ENCODE measurements at regions not wholly inside any gene's neighbourhood (a gene's known extent, or its start where the extent isn't known, plus 50 kb on each side); places are given as distances from the start of the nearest gene placed in this dataset.

DNA sequence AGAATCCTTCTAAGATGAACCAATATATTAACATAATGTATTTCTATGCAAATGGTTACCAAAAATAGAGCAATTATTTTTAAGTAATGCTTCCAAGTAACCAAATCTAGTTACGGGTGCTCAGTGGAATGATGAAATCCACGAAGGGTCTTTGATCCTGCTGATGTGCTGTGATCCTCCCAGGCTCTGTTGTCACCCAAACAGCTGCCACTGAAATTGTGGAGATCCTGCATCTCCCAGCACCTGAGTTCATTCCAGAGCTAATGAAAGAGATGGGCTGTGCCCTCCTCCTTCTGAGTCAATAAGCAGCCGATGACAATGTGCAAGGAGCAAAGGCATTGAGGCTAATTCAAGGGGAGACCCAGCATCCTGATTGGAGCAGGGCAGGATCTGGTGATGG, 362.4 kb upstream of the SOX11 start:
- Mint-ChIP-seq H3K9me3 (ENCODE audit: unreplicated experiment) (no peaks in the 10 kb centered on the region), H3K4me3 (ENCODE audit: unreplicated experiment) (no peak overlapping the region), H3K36me3 (ENCODE audit: unreplicated experiment) (no peaks in the 10 kb centered on the region), H3K4me1 (ENCODE audit: low read depth, unreplicated experiment) (peaks cover 6% of the 10 kb centered on the region), H3K27ac (ENCODE audit: unreplicated experiment) (no peak overlapping the region), H3K27me3 (ENCODE audit: unreplicated experiment) (no peaks in the 10 kb centered on the region)
- DNase-seq: no peak
- TF ChIP-seq, protein P1, sequence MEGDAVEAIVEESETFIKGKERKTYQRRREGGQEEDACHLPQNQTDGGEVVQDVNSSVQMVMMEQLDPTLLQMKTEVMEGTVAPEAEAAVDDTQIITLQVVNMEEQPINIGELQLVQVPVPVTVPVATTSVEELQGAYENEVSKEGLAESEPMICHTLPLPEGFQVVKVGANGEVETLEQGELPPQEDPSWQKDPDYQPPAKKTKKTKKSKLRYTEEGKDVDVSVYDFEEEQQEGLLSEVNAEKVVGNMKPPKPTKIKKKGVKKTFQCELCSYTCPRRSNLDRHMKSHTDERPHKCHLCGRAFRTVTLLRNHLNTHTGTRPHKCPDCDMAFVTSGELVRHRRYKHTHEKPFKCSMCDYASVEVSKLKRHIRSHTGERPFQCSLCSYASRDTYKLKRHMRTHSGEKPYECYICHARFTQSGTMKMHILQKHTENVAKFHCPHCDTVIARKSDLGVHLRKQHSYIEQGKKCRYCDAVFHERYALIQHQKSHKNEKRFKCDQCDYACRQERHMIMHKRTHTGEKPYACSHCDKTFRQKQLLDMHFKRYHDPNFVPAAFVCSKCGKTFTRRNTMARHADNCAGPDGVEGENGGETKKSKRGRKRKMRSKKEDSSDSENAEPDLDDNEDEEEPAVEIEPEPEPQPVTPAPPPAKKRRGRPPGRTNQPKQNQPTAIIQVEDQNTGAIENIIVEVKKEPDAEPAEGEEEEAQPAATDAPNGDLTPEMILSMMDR (IDR thresholded peaks at IDR 0.05; ENCODE audit: partially characterized antibody, unreplicated experiment): no peak

DNA sequence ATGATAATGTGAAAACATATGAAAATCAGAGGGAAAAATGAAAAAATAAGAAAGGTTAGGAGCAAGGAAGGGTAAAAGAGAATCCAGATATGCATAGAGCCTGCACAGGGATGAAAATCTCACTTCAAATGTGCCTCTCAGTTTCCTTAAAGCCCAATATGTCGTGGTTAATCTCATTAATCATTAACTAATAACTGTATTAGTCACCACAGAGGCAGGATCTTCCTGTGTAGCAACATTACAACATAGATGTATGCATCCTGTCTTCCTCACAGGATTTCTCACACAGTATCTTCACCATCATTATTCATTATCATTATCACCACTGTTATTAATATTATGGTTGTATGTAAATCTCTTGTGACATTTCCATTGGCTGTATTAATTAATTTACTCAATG, 361.2 kb upstream of the SOX11 start:
- peaks cover 8% of the 10 kb centered on the region for H3K4me1 Mint-ChIP-seq (ENCODE audit: low read depth, unreplicated experiment)
- TF ChIP-seq, protein P1 (IDR thresholded peaks at IDR 0.05; ENCODE audit: partially characterized antibody, unreplicated experiment): no peak
- no peak overlapping the region for H3K4me3 Mint-ChIP-seq (ENCODE audit: unreplicated experiment)
- no peaks in the 10 kb centered on the region for H3K36me3 Mint-ChIP-seq (ENCODE audit: unreplicated experiment)
- H3K9me3 Mint-ChIP-seq (ENCODE audit: unreplicated experiment): no peaks in the 10 kb centered on the region
- H3K27ac Mint-ChIP-seq (ENCODE audit: unreplicated experiment): no peak overlapping the region
- no peaks in the 10 kb centered on the region for H3K27me3 Mint-ChIP-seq (ENCODE audit: unreplicated experiment)
- DNase-seq: no peak

DNA sequence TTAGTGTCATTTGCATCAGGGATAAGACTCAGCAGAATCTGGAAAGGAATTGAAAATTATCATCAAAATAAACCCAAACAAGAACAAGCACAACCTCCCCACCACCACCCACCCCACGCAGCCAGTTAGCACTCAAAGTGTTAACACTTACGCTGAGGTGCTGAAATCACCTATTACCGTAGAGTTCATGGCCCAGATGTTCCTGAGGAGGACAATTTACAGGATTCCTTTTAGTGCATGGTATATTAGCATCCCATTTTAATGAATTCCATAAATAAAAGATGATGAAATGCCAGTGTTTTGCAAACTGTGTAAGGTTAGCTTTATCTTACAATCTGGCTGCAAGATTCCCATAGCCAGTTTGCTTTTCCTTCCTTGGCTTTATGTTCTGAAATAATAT, 359.3 kb upstream of the SOX11 start:
- no peaks in the 10 kb centered on the region for H3K36me3 Mint-ChIP-seq (ENCODE audit: unreplicated experiment)

DNA sequence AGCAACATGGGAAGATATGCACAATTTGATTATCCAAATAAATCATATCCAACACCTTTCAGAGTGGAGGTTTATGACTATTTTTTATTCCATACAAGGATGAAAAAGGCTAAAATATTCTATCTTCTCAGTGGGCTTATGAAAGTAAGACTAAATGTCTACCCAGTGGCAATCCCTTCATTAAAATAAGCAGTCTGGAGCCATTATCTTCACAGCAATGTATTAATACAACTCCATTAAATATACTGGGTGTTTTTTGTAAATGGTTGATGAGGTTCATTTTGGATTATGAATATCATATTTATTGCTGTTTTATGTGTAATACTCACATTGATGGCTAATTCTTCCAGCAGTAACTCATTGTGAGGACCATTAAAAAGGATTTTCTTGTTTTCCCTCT, 352.7 kb upstream of the SOX11 start:
- TF ChIP-seq, protein P1 (IDR thresholded peaks at IDR 0.05; ENCODE audit: partially characterized antibody, unreplicated experiment): no peak
- no peaks in the 10 kb centered on the region for H3K36me3 Mint-ChIP-seq (ENCODE audit: unreplicated experiment)
- H3K4me1 Mint-ChIP-seq (ENCODE audit: low read depth, unreplicated experiment): peaks cover 2% of the 10 kb centered on the region
- no peaks in the 10 kb centered on the region for H3K27me3 Mint-ChIP-seq (ENCODE audit: unreplicated experiment)
- H3K4me3 Mint-ChIP-seq (ENCODE audit: unreplicated experiment): no peak overlapping the region
- DNase-seq: no peak
- H3K27ac Mint-ChIP-seq (ENCODE audit: unreplicated experiment): no peak overlapping the region
- peaks cover 2% of the 10 kb centered on the region for H3K9me3 Mint-ChIP-seq (ENCODE audit: unreplicated experiment)

More for the DNA sequence above, 359.3 kb upstream of the SOX11 start:
- H3K27ac Mint-ChIP-seq (ENCODE audit: unreplicated experiment): no peak overlapping the region
- peaks cover 8% of the 10 kb centered on the region for H3K4me1 Mint-ChIP-seq (ENCODE audit: low read depth, unreplicated experiment)
- TF ChIP-seq, protein P1 (IDR thresholded peaks at IDR 0.05; ENCODE audit: partially characterized antibody, unreplicated experiment): no peak
- H3K4me3 Mint-ChIP-seq (ENCODE audit: unreplicated experiment): no peak overlapping the region
- no peak for DNase-seq
- no peaks in the 10 kb centered on the region for H3K9me3 Mint-ChIP-seq (ENCODE audit: unreplicated experiment)
- H3K27me3 Mint-ChIP-seq (ENCODE audit: unreplicated experiment): no peaks in the 10 kb centered on the region

DNA sequence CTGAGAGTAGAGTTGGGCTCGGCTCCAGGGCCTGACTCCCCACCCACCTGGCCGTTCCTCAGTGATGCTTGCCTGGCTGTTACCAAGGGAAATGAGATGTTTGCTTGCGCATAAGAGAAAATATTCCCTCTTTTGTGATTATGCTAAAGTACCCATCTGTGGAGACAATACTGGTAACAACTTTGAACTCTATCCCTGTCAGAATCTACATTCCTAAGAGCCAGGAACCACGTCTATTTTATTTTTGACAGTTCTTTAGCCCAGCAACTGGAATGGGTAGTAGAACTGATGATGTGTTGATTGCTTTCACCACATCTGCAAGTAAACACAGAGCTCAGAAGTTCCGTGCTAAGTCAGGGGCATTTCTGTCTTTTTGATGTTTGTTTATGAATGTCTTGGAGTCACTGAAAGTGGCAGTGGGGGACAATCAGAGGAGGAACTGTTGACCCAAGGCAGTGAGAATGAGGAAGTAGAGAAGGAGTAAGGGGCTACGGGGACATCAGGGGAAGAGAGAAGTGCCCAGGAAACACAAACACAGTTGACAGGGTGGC, 348.3 kb upstream of the SOX11 start:
- no peaks in the 10 kb centered on the region for H3K36me3 Mint-ChIP-seq (ENCODE audit: unreplicated experiment)
- DNase-seq: no peak
- H3K27ac Mint-ChIP-seq (ENCODE audit: unreplicated experiment): no peak overlapping the region

More for the DNA sequence above, 348.3 kb upstream of the SOX11 start:
- no peaks in the 10 kb centered on the region for H3K27me3 Mint-ChIP-seq (ENCODE audit: unreplicated experiment)
- H3K4me1 Mint-ChIP-seq (ENCODE audit: low read depth, unreplicated experiment): no peaks in the 10 kb centered on the region
- H3K9me3 Mint-ChIP-seq (ENCODE audit: unreplicated experiment): peaks cover 7% of the 10 kb centered on the region
- H3K4me3 Mint-ChIP-seq (ENCODE audit: unreplicated experiment): no peak overlapping the region
- TF ChIP-seq, protein P1 (IDR thresholded peaks at IDR 0.05; ENCODE audit: partially characterized antibody, unreplicated experiment): no peak
